RPMI8226 (cell line): ENCODE measurements at regions not wholly inside any gene's neighbourhood (a gene's known extent, or its start where the extent isn't known, plus 50 kb on each side); places are given as distances from the start of the nearest gene placed in this dataset.
"Not testable (repeated sequence)": the region's sequence is repeated elsewhere in the genome, so short reads cannot be mapped to it uniquely, and the experiment has no call there.

Experiments used
- DNase-seq: peaks from one replicate; pipeline ENCODE4 v3.0.0-alpha.2; 2015

DNA sequence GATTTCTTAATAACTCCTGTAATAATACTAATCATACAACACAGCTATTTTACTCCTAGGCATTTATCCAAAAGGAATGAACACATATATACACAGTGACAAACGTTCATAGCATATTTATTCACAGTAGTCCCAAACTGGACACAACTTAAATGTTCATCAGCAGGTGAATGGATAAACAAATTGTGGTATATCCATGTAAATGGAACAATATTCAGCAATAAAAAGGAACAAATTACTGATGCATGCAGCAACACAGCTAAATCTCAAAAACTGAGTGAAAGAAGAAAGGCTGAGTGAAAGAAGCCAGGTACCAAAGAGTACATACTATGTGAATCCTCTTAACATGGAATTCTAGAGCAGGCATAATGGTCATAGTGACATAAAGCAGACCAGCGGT lies 242.7 kb upstream of the USP24 start:
- DNase-seq: no peak

DNA sequence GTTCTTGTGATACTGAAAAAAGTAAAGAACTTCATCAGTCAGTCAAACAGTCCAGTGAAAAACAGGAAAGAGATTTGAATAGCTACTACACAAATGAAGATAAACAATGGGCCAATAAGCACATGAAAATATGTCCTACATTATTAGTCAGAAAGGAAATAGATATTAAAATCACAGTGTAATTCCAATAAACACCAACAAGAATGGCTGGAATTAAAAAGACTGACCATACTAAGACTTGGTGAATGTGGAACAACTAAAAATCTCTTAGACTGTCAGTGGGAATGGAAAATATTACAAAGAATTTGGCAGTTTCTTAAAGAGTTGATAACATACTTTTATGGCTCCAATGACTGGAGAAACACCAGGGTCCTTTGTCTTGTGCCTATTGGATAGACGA lies 241.8 kb upstream of the USP24 start:
- no peak for DNase-seq

DNA sequence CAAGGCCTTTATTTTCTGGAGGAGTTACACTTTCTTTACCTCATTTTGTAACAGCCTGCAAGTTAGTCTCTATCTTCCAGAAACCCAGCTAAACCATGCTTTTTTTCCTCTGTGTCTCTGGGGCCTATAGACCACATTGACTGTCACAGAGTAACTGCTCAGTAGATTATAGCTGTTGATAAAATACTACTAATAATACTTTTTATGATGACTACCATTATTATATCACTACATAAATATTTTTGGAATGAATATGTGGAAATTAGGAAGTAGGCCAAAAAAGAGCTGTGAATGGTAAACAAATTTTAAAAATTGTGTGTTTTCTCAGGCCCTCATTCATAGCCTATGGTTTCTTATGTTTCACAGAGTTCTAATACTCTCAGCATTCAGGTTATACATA lies 233.1 kb upstream of the USP24 start:
- no peak for DNase-seq

DNA sequence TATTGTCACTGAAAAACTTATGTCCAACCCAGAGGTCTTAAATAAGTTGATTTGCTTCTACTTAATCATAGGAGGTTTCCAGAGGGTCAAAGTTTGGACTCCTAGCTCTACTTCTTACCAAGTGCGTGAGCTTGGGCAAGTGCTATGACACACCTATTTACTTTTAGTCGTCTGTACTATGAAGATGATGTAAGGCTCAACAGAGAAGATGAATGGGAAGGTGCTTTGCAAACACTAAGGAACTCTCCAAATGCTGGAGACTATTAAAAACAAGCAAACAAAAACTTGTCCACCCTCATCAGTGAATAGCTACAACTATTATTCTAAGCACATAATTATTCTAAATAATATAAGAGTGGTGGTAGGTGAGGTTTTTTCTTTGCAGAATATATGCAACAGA lies 232.3 kb upstream of the USP24 start:
- no peak for DNase-seq

DNA sequence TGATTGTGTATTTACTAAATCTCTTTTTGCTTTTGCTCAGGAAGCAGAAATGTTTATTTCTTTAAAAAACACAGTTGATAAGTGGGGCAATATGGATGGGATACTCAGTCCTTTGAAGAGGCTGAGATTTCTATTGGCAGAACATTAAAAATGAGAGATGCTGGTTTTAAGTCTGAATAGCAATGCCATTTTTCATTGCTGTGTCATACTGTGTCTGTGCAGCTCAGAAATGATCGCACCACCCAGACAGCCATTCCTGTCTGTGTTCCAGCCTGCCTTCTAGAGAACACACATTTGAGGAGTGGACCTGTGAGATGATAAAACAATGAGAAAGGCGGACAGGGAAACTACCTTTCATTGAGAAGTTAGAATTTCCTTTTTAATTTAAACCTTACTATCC lies 231.2 kb upstream of the USP24 start:
- no peak for DNase-seq

DNA sequence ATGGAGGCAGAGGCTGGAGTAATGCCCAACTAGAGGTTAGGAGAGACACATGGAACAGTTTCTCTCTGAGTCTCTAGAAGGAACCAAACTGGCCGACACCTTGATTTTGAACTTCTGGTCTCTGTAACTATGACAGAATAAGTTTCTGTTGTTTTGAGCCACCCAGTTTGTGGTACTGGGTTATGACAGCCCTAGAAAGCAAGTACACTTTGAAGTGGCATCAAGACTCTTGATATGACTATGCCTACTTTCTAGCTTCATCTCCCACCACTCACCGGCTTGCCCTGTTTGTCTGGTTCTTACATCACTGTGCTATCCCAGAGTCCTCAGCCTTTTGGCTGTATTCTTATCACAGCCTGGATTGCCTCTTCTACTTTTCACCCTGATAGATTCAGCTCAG lies 230.3 kb upstream of the USP24 start:
- no peak for DNase-seq

DNA sequence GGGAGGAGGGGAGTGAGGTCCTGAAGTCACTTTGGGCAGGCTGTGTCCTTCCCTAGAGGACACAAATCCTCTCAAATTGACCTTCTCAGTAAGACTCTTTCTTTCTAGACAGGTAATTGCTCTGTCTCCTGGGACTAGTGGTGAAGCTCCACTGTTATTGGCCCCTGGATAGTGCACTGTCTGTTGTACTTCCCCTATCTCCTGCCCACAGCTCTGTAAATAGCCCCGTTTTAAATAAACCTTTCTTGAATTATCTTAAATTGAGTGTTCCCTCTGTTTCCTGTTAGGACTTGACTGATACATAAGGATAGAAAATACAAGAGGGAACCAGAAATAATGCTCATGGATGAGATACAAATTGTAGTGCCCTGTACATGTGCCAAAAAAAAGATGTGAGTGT lies 229.5 kb upstream of the USP24 start:
- no peak for DNase-seq

DNA sequence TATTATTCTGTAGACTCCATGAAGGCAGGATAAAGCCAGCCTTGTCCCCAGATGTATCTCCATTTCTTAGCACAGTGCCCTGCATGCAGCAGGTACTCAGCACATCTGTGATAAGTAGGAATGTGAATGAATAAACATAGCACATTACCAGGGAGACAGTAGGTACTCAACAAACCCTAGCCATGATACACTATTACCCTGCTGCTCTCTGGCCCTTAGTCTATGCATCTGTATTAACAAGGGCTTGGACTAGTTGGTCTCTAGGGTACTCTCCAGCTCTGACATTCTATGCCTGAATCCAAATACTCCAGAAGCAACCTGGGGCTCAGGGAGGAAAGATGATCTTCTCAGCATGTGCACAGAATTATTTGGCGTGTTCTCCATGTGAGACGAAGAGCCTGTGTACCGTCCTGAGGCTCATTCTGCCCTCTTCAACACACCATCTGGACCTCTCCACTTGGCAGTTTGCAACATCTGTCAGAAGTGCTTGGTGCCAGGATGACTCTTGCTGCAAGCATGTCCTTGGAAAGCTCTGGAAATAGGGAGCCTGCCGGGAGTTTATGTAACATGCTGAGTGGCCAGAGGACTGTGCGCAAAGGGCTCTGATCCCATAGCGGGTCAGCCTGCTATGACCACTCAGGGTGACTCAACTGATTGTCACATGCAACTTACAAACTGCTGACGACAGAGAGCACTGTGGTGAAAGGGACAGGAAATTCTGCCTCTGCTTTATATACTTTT lies 228.2 kb upstream of the USP24 start:
- DNase-seq: no peak

DNA sequence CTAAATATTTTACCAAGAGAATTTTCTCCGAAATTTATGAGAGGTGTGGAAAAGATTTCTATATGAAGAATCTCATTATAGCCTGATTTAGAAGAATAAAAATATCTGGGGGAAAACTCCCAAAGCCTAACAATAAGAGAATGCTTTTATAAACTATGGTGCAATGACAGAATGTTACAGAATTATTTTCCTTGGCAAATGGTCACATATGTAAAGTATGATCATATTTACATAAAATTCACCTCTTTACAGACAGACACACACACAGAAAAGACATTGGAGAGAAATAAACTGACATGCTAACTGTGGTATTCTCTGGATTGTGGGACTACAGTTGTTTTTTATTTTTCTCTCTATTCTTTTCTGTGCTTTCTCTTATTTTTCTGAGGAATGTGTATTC lies 226.3 kb upstream of the USP24 start:
- no peak for DNase-seq

DNA sequence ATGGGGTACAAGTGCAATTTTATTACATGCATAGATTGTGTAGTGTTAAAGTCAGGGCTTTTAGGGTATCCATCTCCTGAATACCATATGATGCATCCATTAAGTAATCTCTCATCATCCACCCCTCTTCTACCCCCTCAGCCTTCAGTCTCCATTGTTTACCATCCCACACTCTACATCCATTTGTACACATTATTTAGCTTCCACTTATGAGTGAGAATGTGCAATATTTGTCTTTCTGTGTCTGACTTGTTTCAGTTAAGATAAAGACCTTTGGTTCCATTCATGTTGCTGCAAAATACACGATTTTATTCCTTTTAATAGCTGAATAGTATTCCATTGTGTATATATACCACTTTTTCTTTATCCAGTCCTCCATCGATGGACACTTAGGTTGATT lies 222.5 kb upstream of the USP24 start:
- DNase-seq: no peak

DNA sequence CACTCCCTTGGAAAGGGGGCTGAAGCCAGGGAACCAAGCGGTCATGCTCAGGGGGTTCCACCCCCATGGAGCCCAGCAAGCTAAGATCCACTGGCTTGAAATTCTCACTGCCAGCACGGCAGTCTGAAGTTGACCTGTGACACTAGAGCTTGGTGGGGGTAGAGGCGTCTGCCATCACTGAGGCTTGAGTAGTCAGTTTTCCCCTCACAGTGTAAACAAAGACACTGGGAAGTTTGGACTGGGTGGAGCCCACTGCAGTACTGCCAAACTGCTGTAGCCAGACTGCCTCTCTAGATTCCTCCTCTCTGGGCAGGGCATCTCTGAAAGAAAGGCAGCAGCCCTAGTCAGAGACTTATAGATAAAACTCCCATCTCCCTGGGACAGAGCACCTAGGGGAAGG lies 215.6 kb upstream of the USP24 start:
- not testable (repeated sequence) for DNase-seq

DNA sequence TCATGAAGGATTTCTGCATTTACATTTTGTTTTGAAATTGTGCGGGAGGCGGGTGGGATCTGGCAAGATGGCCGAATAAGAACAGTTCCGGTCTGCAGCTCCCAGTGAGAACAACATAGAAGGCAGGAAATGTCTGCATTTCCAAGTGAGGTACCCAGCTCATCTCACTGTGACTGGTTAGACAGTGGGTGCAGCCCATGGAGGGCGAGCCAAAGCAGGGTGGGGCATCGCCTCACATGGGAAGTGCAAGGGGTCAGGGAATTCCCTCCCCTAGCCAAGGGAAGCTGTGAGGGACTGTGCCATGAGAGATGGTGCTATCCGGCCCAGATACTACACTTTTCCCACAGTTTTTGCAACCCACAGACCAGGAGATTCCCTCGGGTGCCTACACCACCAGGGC lies 215.0 kb upstream of the USP24 start:
- not testable (repeated sequence) for DNase-seq

DNA sequence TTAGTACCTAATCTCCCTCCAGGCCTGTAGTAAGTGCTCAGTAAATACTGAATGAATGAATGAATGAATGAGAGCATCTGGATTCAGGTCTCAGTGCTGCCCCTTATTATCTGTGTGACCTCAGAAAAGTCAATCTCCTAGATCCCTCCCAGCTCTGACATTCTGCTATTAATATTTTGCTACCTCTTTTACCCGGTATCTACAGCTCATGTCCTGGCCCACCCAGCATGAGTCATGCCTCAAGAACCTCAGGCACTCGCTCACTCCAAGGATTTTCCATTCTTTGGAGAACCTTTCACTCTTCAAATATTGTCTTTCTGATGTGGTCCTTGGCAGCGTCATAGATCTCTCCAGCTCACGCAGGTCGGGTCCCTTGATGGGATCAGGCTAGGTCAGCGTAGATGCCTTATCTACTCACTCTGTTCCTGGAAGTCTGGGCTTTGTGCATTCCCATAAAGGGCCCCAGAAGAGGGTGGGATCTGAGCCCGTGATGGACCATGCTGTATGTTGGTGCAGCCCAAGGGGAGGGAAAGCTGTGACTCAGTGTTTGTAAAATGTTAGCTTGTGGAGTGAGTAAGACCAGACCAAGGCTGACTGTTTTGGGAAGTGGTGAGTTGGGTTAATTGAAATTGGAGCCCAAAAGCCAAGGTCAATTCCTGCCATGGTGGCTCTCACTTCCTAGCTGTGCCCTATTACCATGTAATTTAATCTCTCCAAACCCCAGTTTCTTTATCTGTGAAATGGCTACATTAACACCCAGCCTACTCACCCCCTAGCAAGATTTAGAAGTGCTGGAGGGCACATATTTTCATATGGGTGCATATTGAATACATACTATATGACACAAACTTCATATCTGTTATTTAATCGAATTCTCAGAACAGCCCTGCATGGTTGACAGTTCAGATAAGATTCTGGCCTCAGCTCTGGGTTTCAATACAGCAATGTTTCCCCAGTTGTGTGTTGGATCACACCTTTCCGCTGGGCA lies 214.1 kb upstream of the USP24 start:
- no peak for DNase-seq

DNA sequence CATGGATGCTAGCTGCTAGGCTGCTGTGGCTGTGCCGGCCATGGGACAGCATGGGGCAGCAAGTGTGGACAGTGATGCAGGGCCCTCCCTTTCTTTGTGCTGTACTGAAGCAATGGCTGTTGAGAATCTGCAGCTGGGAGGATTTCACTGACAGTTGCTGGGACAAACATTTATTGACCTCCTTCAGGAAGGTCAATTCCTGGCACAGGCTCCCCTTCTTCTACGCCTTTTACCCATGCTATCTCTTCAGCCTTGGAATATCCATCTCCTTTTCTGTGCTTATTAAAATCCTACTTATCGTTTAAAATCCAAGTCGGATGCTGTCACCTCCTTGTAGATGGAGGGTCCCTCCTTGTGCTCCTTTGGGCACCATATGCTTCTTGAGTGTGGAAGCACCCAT lies 213.1 kb upstream of the USP24 start:
- DNase-seq: no peak

DNA sequence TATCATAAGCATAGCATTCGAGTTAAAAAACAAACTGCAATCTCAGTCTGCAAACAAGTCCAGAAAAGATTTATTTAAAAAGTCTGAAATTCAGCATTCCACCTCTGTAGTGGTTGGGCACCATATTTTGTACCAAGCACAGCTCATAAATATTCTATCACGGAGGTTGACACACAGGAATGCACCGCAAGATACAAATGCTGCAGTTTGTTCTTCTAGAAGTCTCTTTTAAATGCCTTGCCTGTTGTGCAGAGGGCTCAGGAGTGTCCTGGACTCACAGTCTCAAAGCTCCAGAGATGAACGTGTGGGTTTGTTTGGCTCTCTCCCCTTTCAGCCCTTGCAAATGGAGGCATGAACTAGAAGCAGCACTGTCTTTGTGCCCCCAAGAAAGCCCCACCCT lies 212.4 kb upstream of the USP24 start:
- no peak for DNase-seq

DNA sequence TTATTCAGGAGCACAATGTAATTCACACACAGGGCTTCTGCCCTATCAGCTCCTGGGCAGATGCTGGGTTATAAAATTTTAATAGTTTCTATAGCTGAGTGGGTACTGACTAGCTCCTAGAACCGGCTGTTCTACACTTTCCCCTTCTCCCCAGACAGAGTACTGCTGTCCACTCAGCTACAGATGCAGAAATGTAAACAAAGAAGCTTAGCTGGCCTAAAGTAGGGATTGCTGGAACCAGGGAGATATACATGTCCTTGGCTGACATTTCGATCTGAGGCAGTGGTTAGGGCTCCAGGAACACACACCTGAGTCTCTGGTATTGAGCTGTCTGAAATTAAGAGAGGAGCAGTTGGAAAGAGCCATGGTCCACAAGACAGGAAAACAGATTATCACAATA lies 211.5 kb upstream of the USP24 start:
- no peak for DNase-seq

DNA sequence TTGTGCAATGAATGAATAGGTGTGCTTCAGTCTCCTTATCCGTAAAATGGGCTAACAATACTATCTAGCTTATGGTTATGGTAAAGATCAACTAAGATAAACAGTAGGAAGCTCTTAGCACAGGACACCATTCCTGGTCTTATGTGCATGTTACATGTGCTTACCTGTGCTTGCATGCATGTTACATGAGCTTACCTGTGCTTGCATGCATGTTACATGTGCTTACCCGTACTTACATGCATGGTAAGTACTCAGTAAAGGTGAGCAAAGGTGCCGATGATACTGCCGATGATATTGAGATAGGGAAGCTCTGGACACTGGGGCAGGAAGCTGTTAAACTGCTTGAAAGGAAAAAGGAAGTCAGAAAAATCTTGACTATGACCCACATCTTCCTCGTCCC lies 211.0 kb upstream of the USP24 start:
- no peak for DNase-seq

DNA sequence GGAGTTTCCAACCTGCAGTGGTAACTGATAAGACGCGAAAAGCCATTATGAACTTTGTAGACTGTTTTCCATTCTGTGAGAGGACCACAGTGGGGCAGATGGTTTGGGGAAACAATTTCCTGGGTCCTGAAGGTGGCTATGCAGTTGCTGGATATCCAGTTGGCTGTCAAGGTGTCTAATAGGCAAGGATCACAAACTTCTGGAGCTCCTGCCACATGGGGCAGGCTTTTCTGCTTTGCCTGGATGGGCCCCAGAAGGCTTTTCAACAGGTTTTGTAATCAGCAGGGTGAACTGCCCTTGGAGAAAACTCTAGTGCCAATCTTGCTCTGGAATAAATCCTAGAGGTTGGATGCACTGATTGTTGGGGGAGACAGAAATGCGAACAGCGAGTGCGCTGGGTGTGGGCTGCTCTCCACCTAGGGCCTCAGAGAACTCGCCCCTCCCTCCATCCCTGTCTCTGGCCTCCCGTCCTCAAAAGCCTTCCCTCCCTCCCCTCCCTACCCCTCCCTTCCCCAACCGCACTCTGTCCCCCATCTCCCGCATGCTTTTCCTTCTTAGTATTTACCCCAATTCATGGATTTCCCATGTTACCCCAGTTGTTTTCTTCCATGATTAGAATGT lies 210.3 kb upstream of the USP24 start:
- DNase-seq: no peak

DNA sequence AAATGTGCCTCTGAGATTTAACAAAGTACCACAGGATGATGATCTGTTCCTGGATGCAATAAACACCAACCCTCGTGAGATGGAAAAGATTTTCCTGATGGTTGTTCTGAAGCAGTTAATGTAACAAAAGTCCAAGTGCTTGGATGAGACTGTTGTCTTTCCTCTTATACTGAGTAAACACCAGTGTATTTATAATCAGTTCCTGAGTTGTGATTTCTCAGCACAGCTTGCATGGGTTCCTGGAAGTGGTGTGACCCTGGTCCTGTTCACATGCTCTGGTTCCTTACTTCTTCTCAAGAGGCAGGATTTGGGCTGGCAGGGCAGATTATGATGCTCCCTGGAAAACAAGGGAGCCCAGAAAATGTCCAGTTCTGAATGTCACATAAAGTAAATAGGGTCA lies 208.2 kb upstream of the USP24 start:
- DNase-seq: no peak

DNA sequence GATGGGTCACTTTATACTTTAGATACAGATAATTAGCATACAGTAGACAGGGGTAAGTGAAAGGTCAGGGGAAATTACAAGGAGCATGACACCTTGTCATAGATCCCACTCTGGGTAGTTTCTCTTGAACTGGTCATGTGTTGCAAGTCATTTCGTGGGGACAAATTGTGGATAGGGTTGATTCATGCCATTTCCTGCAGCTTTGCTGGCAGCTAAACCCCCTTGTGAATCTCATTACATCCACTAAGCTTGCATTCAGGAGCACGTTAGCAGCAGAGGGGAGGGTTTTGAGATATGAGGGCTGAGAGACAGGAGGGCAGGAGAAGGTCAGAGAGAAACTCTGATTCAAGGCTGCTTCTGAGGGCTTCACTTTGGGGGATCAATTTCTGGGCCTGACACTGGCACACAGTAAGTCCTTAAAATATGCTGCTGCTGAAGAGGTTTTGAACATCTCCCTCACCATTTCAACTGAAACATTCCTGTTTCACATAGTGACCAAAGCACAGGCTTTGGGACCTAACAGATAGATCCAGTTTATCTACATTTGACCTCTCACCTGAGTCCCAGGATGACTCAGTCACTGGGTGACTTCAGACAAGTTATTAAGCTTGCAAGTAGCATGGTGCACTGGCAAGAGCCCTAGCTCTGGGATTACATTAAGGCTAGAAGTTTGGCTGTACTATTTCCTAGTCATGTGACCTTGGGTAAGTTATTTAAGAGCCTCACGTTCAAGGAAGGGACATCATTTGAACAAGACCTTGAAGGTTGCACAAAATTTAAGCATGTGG lies 206.0 kb upstream of the USP24 start:
- DNase-seq: no peak

DNA sequence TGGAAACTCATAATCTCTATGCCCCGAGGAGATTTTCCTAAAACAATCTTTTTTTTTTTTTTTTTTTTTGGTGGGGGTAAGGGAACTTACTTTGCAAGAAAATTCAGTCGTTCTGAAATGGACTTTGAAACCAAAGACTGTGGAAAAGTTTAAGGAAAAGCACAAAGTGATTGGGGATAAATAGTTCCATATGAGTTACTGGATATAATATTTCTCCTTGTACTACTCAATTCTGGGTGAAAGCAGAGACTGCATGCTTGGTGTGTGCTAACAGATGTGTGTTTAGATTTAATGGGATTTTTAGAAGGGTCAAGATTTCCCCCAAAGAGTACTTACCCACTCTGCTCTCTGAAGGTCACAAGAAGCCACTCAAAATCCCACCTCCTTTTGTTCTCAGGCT lies 204.9 kb upstream of the USP24 start:
- DNase-seq: no peak

DNA sequence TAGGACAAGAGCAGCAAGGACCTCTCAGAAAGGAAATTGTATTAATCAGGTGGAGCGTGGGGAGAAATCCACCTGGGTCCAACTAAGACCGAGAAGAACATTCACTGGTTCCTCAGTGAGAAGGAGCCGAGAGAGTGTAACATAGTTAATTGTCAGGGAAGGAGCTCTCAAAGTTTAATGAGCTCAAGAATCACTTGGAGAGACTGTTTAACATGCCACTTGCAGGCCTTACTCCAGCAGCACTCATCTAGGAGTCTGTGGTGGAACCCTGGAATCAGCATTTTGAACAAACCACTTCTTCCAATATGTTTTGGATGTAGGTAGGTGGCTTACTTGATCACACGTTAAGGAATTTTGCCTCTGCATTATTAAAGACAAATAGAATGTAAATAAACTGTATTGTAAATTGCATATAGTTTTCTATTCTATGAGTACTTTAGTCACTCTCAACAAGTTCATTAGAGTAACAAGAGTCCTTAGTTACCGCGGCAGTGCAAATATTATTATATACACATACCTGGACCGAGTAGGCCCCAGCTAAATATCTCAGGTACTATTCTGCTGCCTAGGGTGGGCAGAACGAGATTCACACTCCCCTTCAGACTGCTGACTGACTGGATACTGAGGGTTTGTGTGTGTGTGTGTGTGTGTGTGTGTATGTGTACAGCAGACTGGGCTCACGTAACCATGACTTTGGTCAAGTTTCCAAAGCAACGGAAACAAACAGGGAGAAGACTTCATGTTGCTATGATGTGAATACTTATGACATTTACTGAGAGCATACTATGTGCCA lies 203.2 kb upstream of the USP24 start:
- DNase-seq: no peak
